RWPE1 (cell line): ENCODE measurements at regions not wholly inside any gene's neighbourhood (a gene's known extent, or its start where the extent isn't known, plus 50 kb on each side); places are given as distances from the start of the nearest gene placed in this dataset.

Experiments used
- CTCF ChIA-PET: fragments of 350-600 bp; sonication (Branson Sonifier 250); formaldehyde crosslinking; extraction: SDS; loops from one replicate; lab custom pipeline; 2021; lab: Yijun Ruan, JAX
- POLR2A ChIA-PET: fragments of 400-600 bp; formaldehyde crosslinking; extraction: SDS; loops from one replicate; lab custom pipeline; 2020; ENCODE audit warnings: antibody characterized with exemption; ENCODE audit not compliant: low non-redundant PET; lab: Yijun Ruan, JAX
- DNase-seq: peaks from one replicate; pipeline ENCODE4 v3.0.0; 2012; ENCODE audit warnings: low spot score
- H3K27ac ChIP-seq: fragments of 450-650 bp; 2 replicates; pipeline ENCODE4 v1.5.1; 2017
- TF ChIP-seq, protein P1 (sequence below): fragments of 450-650 bp; conservative IDR thresholded peaks from 2 replicates; pipeline ENCODE4 v1.5.1; 2017; ENCODE audit warnings: low read depth, mild to moderate bottlenecking

DNA sequence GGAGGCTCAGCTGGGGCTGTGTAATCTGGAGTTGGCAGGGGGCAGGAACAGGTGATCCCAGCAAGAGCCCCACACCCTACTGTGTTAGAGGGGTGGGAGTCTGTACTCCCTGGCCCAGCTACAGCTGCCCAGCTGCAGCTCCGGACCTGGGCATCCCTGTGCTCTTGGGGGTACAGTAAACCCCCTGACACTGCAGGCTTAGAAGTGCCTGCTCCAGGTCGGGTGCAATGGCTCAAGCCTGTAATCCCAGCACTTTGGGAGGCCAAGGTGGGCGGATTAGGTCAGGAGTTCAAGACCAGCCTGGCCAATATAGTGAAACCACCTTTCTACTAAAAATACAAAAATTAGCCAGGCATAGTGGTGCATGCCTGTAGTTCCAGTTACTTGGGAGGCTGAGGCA, 1228.6 kb upstream of the EYS start:
- DNase-seq, result no peak
- no peak overlapping the region for H3K27ac ChIP-seq
- CTCF ChIA-PET, result no interaction called here
- POLR2A ChIA-PET, result no interaction called here
- TF ChIP-seq, protein P1, sequence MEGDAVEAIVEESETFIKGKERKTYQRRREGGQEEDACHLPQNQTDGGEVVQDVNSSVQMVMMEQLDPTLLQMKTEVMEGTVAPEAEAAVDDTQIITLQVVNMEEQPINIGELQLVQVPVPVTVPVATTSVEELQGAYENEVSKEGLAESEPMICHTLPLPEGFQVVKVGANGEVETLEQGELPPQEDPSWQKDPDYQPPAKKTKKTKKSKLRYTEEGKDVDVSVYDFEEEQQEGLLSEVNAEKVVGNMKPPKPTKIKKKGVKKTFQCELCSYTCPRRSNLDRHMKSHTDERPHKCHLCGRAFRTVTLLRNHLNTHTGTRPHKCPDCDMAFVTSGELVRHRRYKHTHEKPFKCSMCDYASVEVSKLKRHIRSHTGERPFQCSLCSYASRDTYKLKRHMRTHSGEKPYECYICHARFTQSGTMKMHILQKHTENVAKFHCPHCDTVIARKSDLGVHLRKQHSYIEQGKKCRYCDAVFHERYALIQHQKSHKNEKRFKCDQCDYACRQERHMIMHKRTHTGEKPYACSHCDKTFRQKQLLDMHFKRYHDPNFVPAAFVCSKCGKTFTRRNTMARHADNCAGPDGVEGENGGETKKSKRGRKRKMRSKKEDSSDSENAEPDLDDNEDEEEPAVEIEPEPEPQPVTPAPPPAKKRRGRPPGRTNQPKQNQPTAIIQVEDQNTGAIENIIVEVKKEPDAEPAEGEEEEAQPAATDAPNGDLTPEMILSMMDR, result no peak

DNA sequence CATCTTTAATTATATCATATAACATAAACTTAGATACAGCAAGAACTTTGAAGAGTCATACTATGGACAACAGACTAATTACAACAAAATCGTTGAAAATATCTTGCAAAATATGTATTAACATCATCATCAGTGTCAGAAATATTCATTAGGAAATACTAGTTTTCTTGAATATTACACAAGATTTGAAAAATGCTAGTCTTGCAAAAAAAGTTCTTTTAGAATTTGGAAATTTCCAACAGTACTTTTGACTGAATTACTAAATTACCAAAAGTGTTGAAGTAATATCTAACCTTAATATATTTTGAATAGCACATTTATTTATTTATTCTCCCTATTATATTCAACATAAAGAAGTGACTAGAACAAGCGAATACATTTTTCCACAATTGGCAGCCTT, 1224.8 kb upstream of the EYS start:
- ChIA-PET POLR2A (no interaction called here), CTCF (no interaction called here)
- H3K27ac ChIP-seq, result no peak overlapping the region
- TF ChIP-seq, protein P1, result no peak
- no peak for DNase-seq

DNA sequence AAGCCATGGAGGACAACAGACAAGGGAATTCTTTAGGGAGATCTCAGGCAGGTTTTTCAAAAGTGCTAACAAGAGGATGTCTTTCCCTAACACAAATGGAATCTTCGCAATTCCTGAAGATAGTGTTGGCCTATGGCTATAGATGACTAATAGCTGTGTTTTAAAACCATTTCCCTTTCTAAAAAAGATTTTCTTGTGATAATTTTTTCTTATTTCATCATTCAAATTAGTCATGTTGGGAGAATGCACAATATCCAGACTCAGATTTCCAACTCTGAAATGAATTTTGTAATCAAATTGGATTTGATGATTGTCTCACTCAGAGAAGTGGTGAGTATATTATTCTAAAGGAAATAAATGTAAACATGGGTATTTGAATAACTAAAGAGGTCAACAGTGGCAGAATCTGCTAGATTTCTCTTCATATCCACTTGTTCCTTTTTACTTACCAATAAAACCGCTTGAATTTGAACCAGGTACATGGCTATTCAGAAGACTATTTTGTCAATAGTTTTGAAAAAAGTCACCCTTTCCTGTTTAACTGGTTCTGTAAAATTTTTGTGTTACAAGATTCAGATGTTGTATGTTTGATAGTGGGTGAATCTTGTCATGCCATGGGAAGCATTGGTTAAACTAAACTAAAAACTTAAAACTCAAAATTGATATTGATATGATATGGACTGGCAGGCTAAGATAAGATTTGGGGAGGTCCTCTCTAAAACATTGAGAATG, 1223.7 kb upstream of the EYS start:
- POLR2A ChIA-PET, result no interaction called here
- TF ChIP-seq, protein P1, result no peak
- H3K27ac ChIP-seq, result no peak overlapping the region
- peak; percentile 66 for DNase-seq
- CTCF ChIA-PET, result no interaction called here

DNA sequence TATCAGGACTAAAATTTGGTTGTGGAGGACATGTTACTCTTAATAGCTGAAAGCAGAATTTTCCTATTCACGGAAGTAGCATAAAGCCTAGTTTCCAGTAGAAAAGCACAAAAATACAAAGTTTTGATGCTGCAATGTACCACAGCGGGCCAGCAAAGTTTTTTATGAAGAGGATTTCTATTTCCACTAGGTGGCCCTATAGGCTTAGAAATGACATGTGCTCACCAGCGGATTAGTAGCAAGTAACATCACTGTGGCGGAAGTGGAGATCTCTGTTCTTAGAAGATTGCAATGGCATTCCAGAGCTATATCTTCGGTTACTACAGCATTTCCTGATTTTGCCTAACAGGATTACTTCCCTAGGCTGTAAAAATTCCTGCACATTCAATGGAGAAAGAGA, 1219.0 kb upstream of the EYS start:
- DNase-seq, result no peak
- CTCF ChIA-PET, result interaction anchor here (0.6 kb wide), 2 partner anchors 73 to 118 kb away, joined by 3 read pairs; no protein-coding TSS in a partner anchor
- TF ChIP-seq, protein P1, result 0 out of 2 replicates have a peak, but pooled peaks have one; percentile 19
- H3K27ac ChIP-seq, result no peak overlapping the region
- POLR2A ChIA-PET, result no interaction called here

DNA sequence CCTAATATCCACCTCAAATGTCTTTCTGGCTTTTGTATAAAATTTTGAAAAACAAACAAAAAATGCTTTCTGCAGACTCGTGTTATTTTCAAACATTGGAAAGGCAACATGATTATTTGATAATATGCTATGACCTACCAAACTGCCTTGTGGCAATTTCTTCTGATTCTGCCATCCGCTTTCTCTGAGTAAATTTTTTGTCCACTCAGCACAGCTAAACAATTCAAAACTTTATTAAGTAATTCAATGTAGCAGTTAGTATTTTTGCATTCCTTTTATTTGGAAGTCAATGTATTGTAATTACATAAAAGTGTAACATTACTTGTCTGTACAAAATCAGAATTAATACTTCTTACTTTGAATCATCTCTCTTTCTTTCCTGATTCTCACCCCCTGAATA, 1206.6 kb upstream of the EYS start:
- ChIA-PET POLR2A (no interaction called here), CTCF (no interaction called here)
- TF ChIP-seq, protein P1, result no peak
- H3K27ac ChIP-seq, result no peak overlapping the region
- DNase-seq, result no peak

DNA sequence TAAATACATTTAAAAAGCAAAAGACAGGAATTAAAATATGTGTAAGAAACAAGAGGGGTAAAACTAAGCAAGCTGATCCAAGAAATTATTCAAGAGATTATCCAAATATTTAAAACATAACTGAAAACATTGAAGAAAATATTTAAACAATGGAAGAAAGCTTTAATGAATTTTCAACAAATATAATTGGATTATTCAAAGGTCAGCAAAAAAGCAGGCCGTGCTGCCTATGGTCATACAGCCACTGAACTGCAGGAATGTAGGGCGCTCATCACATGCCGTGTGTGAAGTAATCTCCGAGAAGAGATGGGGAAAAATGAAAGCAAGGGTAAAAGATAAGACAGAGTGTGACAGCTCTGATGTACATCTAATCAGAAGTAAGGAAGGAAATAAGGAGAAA, 1195.4 kb upstream of the EYS start:
- no peak for DNase-seq
- TF ChIP-seq, protein P1, result no peak
- CTCF ChIA-PET, result no interaction called here
- H3K27ac ChIP-seq, result no peak overlapping the region
- POLR2A ChIA-PET, result no interaction called here
